OCI-LY1 (cell line): ENCODE measurements at regions not wholly inside any gene's neighbourhood (a gene's known extent, or its start where the extent isn't known, plus 50 kb on each side); places are given as distances from the start of the nearest gene placed in this dataset.
"Not testable (repeated sequence)": the region's sequence is repeated elsewhere in the genome, so short reads cannot be mapped to it uniquely, and the experiment has no call there.

Source experiments
- H2AFZ ChIP-seq: fragments of 200-600 bp; sonication (generic), shearing (Covaris generic); 2 replicates; pipeline ENCODE4 v1.6.0; 2014; ENCODE audit warnings: antibody characterized with exemption, mild to moderate bottlenecking, low read length
- H3F3A ChIP-seq: fragments of 200-600 bp; sonication (generic), shearing (Covaris generic); 2 replicates; pipeline ENCODE4 v1.6.0; 2014; ENCODE audit warnings: mild to moderate bottlenecking, antibody characterized with exemption, low read length, moderate library complexity; ENCODE audit not compliant: insufficient read depth
- H3K27ac ChIP-seq: fragments of 200-600 bp; sonication (generic); 2 replicates; pipeline ENCODE4 v1.5.1; 2014; ENCODE audit warnings: low read length, mixed run types, mild to moderate bottlenecking, low read depth; ENCODE audit not compliant: poor library complexity, severe bottlenecking
- H3K27me3 ChIP-seq: fragments of 200-600 bp; sonication (generic); 2 replicates; pipeline ENCODE4 v1.6.0; 2014; ENCODE audit warnings: antibody characterized with exemption, mild to moderate bottlenecking, low read length, moderate library complexity; ENCODE audit not compliant: insufficient read depth
- H3K36me3 ChIP-seq: fragments of 200-600 bp; sonication (generic); 2 replicates; pipeline ENCODE4 v1.6.1; 2014; ENCODE audit warnings: mild to moderate bottlenecking, antibody characterized with exemption, low read length, moderate library complexity, mixed read lengths; ENCODE audit not compliant: insufficient read depth
- H3K4me1 ChIP-seq: fragments of 200-600 bp; sonication (generic); 2 replicates; pipeline ENCODE4 v1.5.1; 2014; ENCODE audit warnings: mild to moderate bottlenecking, low read length, moderate library complexity; ENCODE audit not compliant: insufficient read depth, severe bottlenecking
- H3K4me2 ChIP-seq: fragments of 200-600 bp; sonication (generic), shearing (Covaris generic); 2 replicates; pipeline ENCODE4 v1.6.1; 2014; ENCODE audit warnings: low read length
- H3K4me3 ChIP-seq: fragments of 200-600 bp; sonication (generic); 2 replicates; pipeline ENCODE4 v1.5.1; 2014; ENCODE audit warnings: low read length, low read depth, mild to moderate bottlenecking, mixed read lengths; ENCODE audit not compliant: poor library complexity, severe bottlenecking
- H3K79me2 ChIP-seq: fragments of 200-600 bp; shearing (Covaris generic); 2 replicates; pipeline ENCODE4 v1.6.1; 2016; ENCODE audit warnings: mixed run types, low read length, mixed read lengths; ENCODE audit not compliant: insufficient read depth
- H3K9ac ChIP-seq: fragments of 200-600 bp; sonication (generic), shearing (Covaris generic); 2 replicates; pipeline ENCODE4 v1.6.1; 2014; ENCODE audit warnings: mild to moderate bottlenecking, low read length, mixed read lengths
- H3K9me2 ChIP-seq: fragments of 200-600 bp; sonication (generic), shearing (Covaris generic); 2 replicates; pipeline ENCODE4 v1.6.1; 2014; ENCODE audit warnings: low read depth, mild to moderate bottlenecking, low read length, mixed read lengths
- H3K9me3 ChIP-seq: fragments of 200-600 bp; shearing (Covaris generic); 2 replicates; pipeline ENCODE4 v1.6.1; 2014; ENCODE audit warnings: low read length, mixed read lengths
- H4K20me1 ChIP-seq: fragments of 200-600 bp; sonication (generic), shearing (Covaris generic); 2 replicates; pipeline ENCODE4 v1.6.0; 2016; ENCODE audit warnings: mild to moderate bottlenecking, low read length; ENCODE audit not compliant: insufficient read depth
- CTCF ChIP-seq: fragments of 200-600 bp; sonication (generic), shearing (Covaris generic); IDR thresholded peaks from 2 replicates; pipeline ENCODE4 v1.5.1; 2017; ENCODE audit warnings: mild to moderate bottlenecking, antibody characterized with exemption, low read length, moderate library complexity, mixed read lengths
- EZH2 ChIP-seq: fragments of 200-600 bp; sonication (generic), shearing (Covaris generic); IDR thresholded peaks from 2 replicates; pipeline ENCODE4 v1.8.0; 2017; ENCODE audit warnings: borderline replicate concordance, mixed run types, mild to moderate bottlenecking, antibody characterized with exemption, low read length, moderate library complexity, mixed read lengths

- H3F3A ChIP-seq = no peaks in the 10 kb centered on the region
- H3K36me3 ChIP-seq = no peaks in the 10 kb centered on the region
- no peak overlapping the region for H3K4me3 ChIP-seq
- no peaks in the 10 kb centered on the region for H3K4me1 ChIP-seq
- no peaks in the 10 kb centered on the region for H3K9me2 ChIP-seq
- H3K4me2 ChIP-seq = no peak overlapping the region
- H2AFZ ChIP-seq = no peak overlapping the region
- H4K20me1 ChIP-seq = no peaks in the 10 kb centered on the region
- no peak overlapping the region for H3K27ac ChIP-seq
- TF ChIP-seq EZH2 = no peak
- H3K27me3 ChIP-seq = no peaks in the 10 kb centered on the region
- no peak overlapping the region for H3K9ac ChIP-seq
- no peaks in the 10 kb centered on the region for H3K79me2 ChIP-seq
- no peaks in the 10 kb centered on the region for H3K9me3 ChIP-seq
Observed at GRCh38 chr5:25414742-25415141, 770.0 kb upstream of the CDH10 start.

DNA sequence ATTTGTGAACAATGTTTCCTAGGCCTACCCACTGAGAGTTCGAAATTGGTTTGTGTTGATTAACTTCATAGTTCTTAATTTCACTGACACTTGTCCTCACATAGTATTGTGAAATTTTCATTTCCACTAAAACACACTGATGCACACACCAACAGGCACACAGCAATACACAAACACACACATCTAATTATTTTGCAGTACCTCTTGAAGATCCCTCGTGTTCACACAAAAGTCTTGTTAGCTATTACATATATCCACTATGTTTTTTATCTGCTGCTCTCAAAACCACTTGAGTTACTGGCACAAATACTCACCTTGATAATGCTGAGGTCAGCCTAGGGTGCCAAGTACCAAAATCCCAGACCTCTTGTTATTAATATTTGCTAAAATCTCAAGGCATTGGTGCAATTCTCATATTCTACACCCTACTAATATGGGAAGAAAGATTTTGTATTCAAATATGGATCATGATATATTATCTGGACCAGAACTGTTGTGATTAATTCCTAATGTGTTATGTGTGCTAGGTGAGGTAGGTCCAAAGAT lies 767.4 kb upstream of the CDH10 start:
- Histone ChIP-seq H3K27ac (no peak overlapping the region), H3K9me2 (no peaks in the 10 kb centered on the region), H3K4me2 (no peak overlapping the region), H3K9ac (no peak overlapping the region), H2AFZ (no peak overlapping the region), H3K9me3 (no peaks in the 10 kb centered on the region), H3K36me3 (no peaks in the 10 kb centered on the region), H3K27me3 (no peaks in the 10 kb centered on the region), H4K20me1 (no peaks in the 10 kb centered on the region), H3K4me1 (no peaks in the 10 kb centered on the region), H3K79me2 (no peaks in the 10 kb centered on the region), H3F3A (no peaks in the 10 kb centered on the region), H3K4me3 (no peak overlapping the region)
- no peak for TF ChIP-seq EZH2

DNA sequence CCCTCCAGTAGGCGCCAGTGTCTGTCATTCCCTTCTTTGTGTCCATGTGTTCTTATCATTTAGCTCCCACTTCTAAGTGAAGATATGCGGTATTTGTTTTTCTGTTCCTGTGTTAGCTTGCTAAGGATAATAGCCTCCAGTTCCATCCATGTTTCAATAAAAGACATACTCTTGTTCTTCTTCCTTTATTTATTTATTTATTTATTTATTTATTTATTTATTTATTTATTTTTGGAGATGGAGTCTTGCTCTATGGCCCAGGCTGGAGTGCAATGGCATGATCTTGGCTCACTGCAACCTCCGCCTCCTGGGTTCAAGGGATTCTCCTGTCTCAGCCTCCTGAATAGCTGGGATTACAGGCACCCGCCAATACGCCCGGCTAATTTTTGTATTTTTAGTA lies 762.6 kb upstream of the CDH10 start:
- not testable (repeated sequence) for H3K79me2 ChIP-seq, H3K36me3 ChIP-seq, H3K4me3 ChIP-seq, H3K4me1 ChIP-seq, H3K4me2 ChIP-seq, H3K27me3 ChIP-seq, H2AFZ ChIP-seq, H4K20me1 ChIP-seq, H3K9ac ChIP-seq, H3K9me3 ChIP-seq, H3F3A ChIP-seq, H3K9me2 ChIP-seq, H3K27ac ChIP-seq

- H3K4me1 ChIP-seq = no peaks in the 10 kb centered on the region
- H4K20me1 ChIP-seq = no peaks in the 10 kb centered on the region
- H3K27me3 ChIP-seq = no peaks in the 10 kb centered on the region
- no peaks in the 10 kb centered on the region for H3F3A ChIP-seq
- H3K4me2 ChIP-seq = no peak overlapping the region
- no peaks in the 10 kb centered on the region for H3K79me2 ChIP-seq
- no peaks in the 10 kb centered on the region for H3K9me3 ChIP-seq
- H2AFZ ChIP-seq = no peak overlapping the region
- no peak overlapping the region for H3K4me3 ChIP-seq
- H3K9ac ChIP-seq = no peak overlapping the region
- H3K27ac ChIP-seq = no peak overlapping the region
- no peaks in the 10 kb centered on the region for H3K36me3 ChIP-seq
- no peaks in the 10 kb centered on the region for H3K9me2 ChIP-seq
- no peak for TF ChIP-seq CTCF
- TF ChIP-seq EZH2 = no peak
Observed at GRCh38 chr5:25405850-25406249, 761.1 kb upstream of the CDH10 start.
